H1 (cell line): ENCODE measurements at regions not wholly inside any gene's neighbourhood (a gene's known extent, or its start where the extent isn't known, plus 50 kb on each side); places are given as distances from the start of the nearest gene placed in this dataset.

Experiments
- CHD2 ChIP-seq: IDR thresholded peaks from 2 replicates; pipeline ENCODE4 v1.6.1; 2012; ENCODE audit warnings: low read length, improper control_type of control experiment
- CTCF ChIP-seq, 3 experiments: IDR thresholded peaks; 1 replicate in 2 of 3; 2 replicates in 1 of 3; pipeline versions ENCODE4 v1.5.1 to v1.6.1; 2011; ENCODE audit warnings: low read length in 3 of 3, mild to moderate bottlenecking in 3 of 3, inconsistent platforms in 2 of 3, low read depth in 1 of 3, moderate library complexity in 1 of 3; ENCODE audit not compliant: insufficient read depth in 1 of 3; ENCODE audit errors: control extremely low read depth in 1 of 3
- EP300 ChIP-seq, 2 experiments: IDR thresholded peaks; 1 replicate in 1 of 2; 2 replicates in 1 of 2; pipeline ENCODE4 v1.6.1; 2011 to 2012; ENCODE audit warnings: low read depth in 2 of 2, low read length in 2 of 2, mild to moderate bottlenecking in 2 of 2, borderline replicate concordance in 1 of 2, inconsistent platforms in 1 of 2, moderate library complexity in 1 of 2
- POLR2A ChIP-seq, 2 experiments: IDR thresholded peaks; 1 replicate in 1 of 2; 2 replicates in 1 of 2; pipeline ENCODE4 v1.6.1; 2011; ENCODE audit warnings: low read depth in 2 of 2, low read length in 2 of 2, mild to moderate bottlenecking in 2 of 2; ENCODE audit errors: control extremely low read depth in 1 of 2

- TF ChIP-seq EP300 (IDR thresholded peaks at IDR 0.05; ENCODE audit: borderline replicate concordance in 1 of 2, low read depth in 2 of 2, low read length in 2 of 2) (no peak), CTCF (IDR thresholded peaks at IDR 0.05; ENCODE audit: control extremely low read depth in 1 of 3, insufficient read depth in 1 of 3, low read depth in 1 of 3, low read length in 3 of 3) (peak in 2 of 3 experiments; percentile 42 to 65; a peak in 3 of 4 replicates), POLR2A (IDR thresholded peaks at IDR 0.05; ENCODE audit: control extremely low read depth in 1 of 2, low read depth in 2 of 2, low read length in 2 of 2) (no peak), CHD2 (no peak)
Observed at GRCh38 chr5:92518318-92518904, 1062.6 kb downstream of the NR2F1-AS1 start.
